ENCODE measurements at regions not wholly inside any gene's neighbourhood (a gene's known extent, or its start where the extent isn't known, plus 50 kb on each side); places are given as distances from the start of the nearest gene placed in this dataset.

- no peak overlapping the region for H3K27ac Mint-ChIP-seq (ENCODE audit: unreplicated experiment)
These were observed 176.9 kb downstream of the TFAP2C start for GRCh38 chr20:56805966-56806365.

GRCh38 chr20:56806952-56807517, 177.9 kb downstream of the TFAP2C start:
- no peaks in the 10 kb centered on the region for H3K4me1 Mint-ChIP-seq (ENCODE audit: low read depth, unreplicated experiment)
- BruUV-seq (replicated peaks), result no TSS peak
- CTCF ChIA-PET, result no interaction called here
- peaks cover 31% of the 10 kb centered on the region for H3K27me3 Mint-ChIP-seq (ENCODE audit: unreplicated experiment)
- intact Hi-C loops (cut with micrococcal nuclease; ENCODE audit: unreplicated experiment), result no loop called here
- H3K27ac Mint-ChIP-seq (ENCODE audit: unreplicated experiment), result no peak overlapping the region
- H3K36me3 Mint-ChIP-seq (ENCODE audit: insufficient read depth, unreplicated experiment), result no peaks in the 10 kb centered on the region
- no peak for DNase-seq
- no peak for TF ChIP-seq CTCF (IDR thresholded peaks at IDR 0.05; ENCODE audit: unreplicated experiment)
- H3K4me3 Mint-ChIP-seq (ENCODE audit: low read depth, unreplicated experiment), result no peak overlapping the region
- no peaks in the 10 kb centered on the region for H3K9me3 Mint-ChIP-seq (ENCODE audit: low read depth, unreplicated experiment)

More at GRCh38 chr20:56805966-56806365, 176.9 kb downstream of the TFAP2C start:
- no peaks in the 10 kb centered on the region for H3K9me3 Mint-ChIP-seq (ENCODE audit: low read depth, unreplicated experiment)
- no peaks in the 10 kb centered on the region for H3K4me1 Mint-ChIP-seq (ENCODE audit: low read depth, unreplicated experiment)
- no peak for DNase-seq
- peaks cover 25% of the 10 kb centered on the region for H3K27me3 Mint-ChIP-seq (ENCODE audit: unreplicated experiment)
- no TSS peak for BruUV-seq (replicated peaks)
- no peak overlapping the region for H3K4me3 Mint-ChIP-seq (ENCODE audit: low read depth, unreplicated experiment)
- CTCF ChIA-PET, result no interaction called here
- H3K36me3 Mint-ChIP-seq (ENCODE audit: insufficient read depth, unreplicated experiment), result no peaks in the 10 kb centered on the region
- no peak for TF ChIP-seq CTCF (IDR thresholded peaks at IDR 0.05; ENCODE audit: unreplicated experiment)
- intact Hi-C loops (cut with micrococcal nuclease; ENCODE audit: unreplicated experiment), result no loop called here

GRCh38 chr20:56808117-56808725, 179.1 kb downstream of the TFAP2C start:
- CTCF ChIA-PET, result no interaction called here
- Mint-ChIP-seq H3K9me3 (ENCODE audit: low read depth, unreplicated experiment) (no peaks in the 10 kb centered on the region), H3K27me3 (ENCODE audit: unreplicated experiment) (peaks cover 43% of the 10 kb centered on the region), H3K27ac (ENCODE audit: unreplicated experiment) (no peak overlapping the region), H3K36me3 (ENCODE audit: insufficient read depth, unreplicated experiment) (no peaks in the 10 kb centered on the region), H3K4me3 (ENCODE audit: low read depth, unreplicated experiment) (no peak overlapping the region), H3K4me1 (ENCODE audit: low read depth, unreplicated experiment) (no peaks in the 10 kb centered on the region)
- DNase-seq, result no peak
- intact Hi-C loops (cut with micrococcal nuclease; ENCODE audit: unreplicated experiment), result no loop called here
- BruUV-seq (replicated peaks), result no TSS peak
- no peak for TF ChIP-seq CTCF (IDR thresholded peaks at IDR 0.05; ENCODE audit: unreplicated experiment)

- Mint-ChIP-seq H3K4me1 (ENCODE audit: low read depth, unreplicated experiment) (no peaks in the 10 kb centered on the region), H3K4me3 (ENCODE audit: low read depth, unreplicated experiment) (no peak overlapping the region), H3K36me3 (ENCODE audit: insufficient read depth, unreplicated experiment) (no peaks in the 10 kb centered on the region), H3K9me3 (ENCODE audit: low read depth, unreplicated experiment) (no peaks in the 10 kb centered on the region), H3K27ac (ENCODE audit: unreplicated experiment) (no peak overlapping the region), H3K27me3 (ENCODE audit: unreplicated experiment) (peaks cover 48% of the 10 kb centered on the region)
- intact Hi-C loops (cut with micrococcal nuclease; ENCODE audit: unreplicated experiment), result no loop called here
- no peak for DNase-seq
- CTCF ChIA-PET, result no interaction called here
- TF ChIP-seq CTCF (IDR thresholded peaks at IDR 0.05; ENCODE audit: unreplicated experiment), result no peak
- BruUV-seq (replicated peaks), result no TSS peak
These were observed 179.6 kb downstream of the TFAP2C start for GRCh38 chr20:56808732-56809131.
